ENCODE measurements at regions not wholly inside any gene's neighbourhood (a gene's known extent, or its start where the extent isn't known, plus 50 kb on each side); places are given as distances from the start of the nearest gene placed in this dataset.
"Not testable (repeated sequence)": the region's sequence is repeated elsewhere in the genome, so short reads cannot be mapped to it uniquely, and the experiment has no call there.

- intact Hi-C loops (cut with DNase I): loop anchor here (5.0 kb wide), 1 partner anchor 217 kb away; no protein-coding TSS in a partner anchor
- DNase-seq (peak; percentile 71), ATAC-seq (ENCODE audit: poor library complexity) (peak; percentile 86)
Observed at GRCh38 chr18:76619621-76620315, 124.7 kb upstream of the ZNF516 start.

GRCh38 chr18:76619261-76619620, 124.2 kb upstream of the ZNF516 start:
- no peak for DNase-seq
- ATAC-seq (ENCODE audit: poor library complexity): peak; percentile 60
- intact Hi-C loops (cut with DNase I): loop anchor here (5.0 kb wide), 1 partner anchor 217 kb away; no protein-coding TSS in a partner anchor

GRCh38 chr18:76618721-76619120, 123.7 kb upstream of the ZNF516 start:
- no peak for DNase-seq
- intact Hi-C loops (cut with DNase I): loop anchor here (5.0 kb wide), 1 partner anchor 216 kb away; no protein-coding TSS in a partner anchor
- ATAC-seq (ENCODE audit: poor library complexity): no peak

- no peak for ATAC-seq (ENCODE audit: poor library complexity)
- DNase-seq: no peak
- intact Hi-C loops (cut with DNase I): loop anchor here (5.0 kb wide), 1 partner anchor 214 kb away; no protein-coding TSS in a partner anchor
Observed at GRCh38 chr18:76616373-76616772, 121.3 kb upstream of the ZNF516 start.

- intact Hi-C loops (cut with DNase I): loop anchor here (5.0 kb wide), 1 partner anchor 213 kb away; no protein-coding TSS in a partner anchor
- DNase-seq: no peak
- ATAC-seq (ENCODE audit: poor library complexity): no peak
Observed at GRCh38 chr18:76615065-76615733, 120.2 kb upstream of the ZNF516 start.

GRCh38 chr18:76613755-76614120, 118.7 kb upstream of the ZNF516 start:
- ATAC-seq (ENCODE audit: poor library complexity) (no peak), DNase-seq (no peak)
- intact Hi-C loops (cut with DNase I): no loop called here

GRCh38 chr18:76613053-76613754, 118.2 kb upstream of the ZNF516 start:
- intact Hi-C loops (cut with DNase I): no loop called here
- ATAC-seq (ENCODE audit: poor library complexity): no peak
- DNase-seq: no peak

- ATAC-seq (ENCODE audit: poor library complexity); DNase-seq; intact Hi-C loops (cut with DNase I): not testable (repeated sequence)
Observed at GRCh38 chr18:76611750-76612045, 116.7 kb upstream of the ZNF516 start.

- DNase-seq (no peak), ATAC-seq (ENCODE audit: poor library complexity) (no peak)
- intact Hi-C loops (cut with DNase I): no loop called here
Observed at GRCh38 chr18:76610933-76611749, 116.1 kb upstream of the ZNF516 start.

- DNase-seq (no peak), ATAC-seq (ENCODE audit: poor library complexity) (no peak)
- intact Hi-C loops (cut with DNase I): no loop called here
Observed at GRCh38 chr18:76610012-76610411, 115.0 kb upstream of the ZNF516 start.

GRCh38 chr18:76605341-76605929, 110.4 kb upstream of the ZNF516 start:
- no peak for DNase-seq
- intact Hi-C loops (cut with DNase I): no loop called here
- no peak for ATAC-seq (ENCODE audit: poor library complexity)

- ATAC-seq (ENCODE audit: poor library complexity) (no peak), DNase-seq (no peak)
- intact Hi-C loops (cut with DNase I): no loop called here
Observed at GRCh38 chr18:76604935-76605240, 109.8 kb upstream of the ZNF516 start.

- no peak for ATAC-seq (ENCODE audit: poor library complexity)
- intact Hi-C loops (cut with DNase I): no loop called here
- DNase-seq: no peak
Observed at GRCh38 chr18:76604108-76604934, 109.3 kb upstream of the ZNF516 start.

- no peak for DNase-seq
- intact Hi-C loops (cut with DNase I): no loop called here
- no peak for ATAC-seq (ENCODE audit: poor library complexity)
Observed at GRCh38 chr18:76602191-76602590, 107.1 kb upstream of the ZNF516 start.

- ATAC-seq (ENCODE audit: poor library complexity): not testable (repeated sequence)
Observed at GRCh38 chr18:76600076-76600475, 105.0 kb upstream of the ZNF516 start.

GRCh38 chr18:76594966-76595365, 99.9 kb upstream of the ZNF516 start:
- intact Hi-C loops (cut with DNase I): no loop called here
- ATAC-seq (ENCODE audit: poor library complexity) (no peak), DNase-seq (no peak)

More at GRCh38 chr18:76600076-76600475, 105.0 kb upstream of the ZNF516 start:
- DNase-seq; intact Hi-C loops (cut with DNase I): not testable (repeated sequence)

- ATAC-seq (ENCODE audit: poor library complexity): no peak
- no peak for DNase-seq
- intact Hi-C loops (cut with DNase I): no loop called here
Observed at GRCh38 chr18:76593843-76594242, 98.8 kb upstream of the ZNF516 start.

GRCh38 chr18:76592981-76593381, 97.9 kb upstream of the ZNF516 start:
- ATAC-seq (ENCODE audit: poor library complexity): no peak
- intact Hi-C loops (cut with DNase I): no loop called here
- DNase-seq: no peak
